Left lobe of liver (tissue), 2 donors: ENCODE measurements at regions not wholly inside any gene's neighbourhood (a gene's known extent, or its start where the extent isn't known, plus 50 kb on each side); places are given as distances from the start of the nearest gene placed in this dataset.
"Not testable (repeated sequence)": the region's sequence is repeated elsewhere in the genome, so short reads cannot be mapped to it uniquely, and the experiment has no call there.

Source experiments
- ATAC-seq: fragments of 200-7000 bp; cut with Tn5 transposase; one replicate; pipeline ENCODE4 v1.9.1; 2020; ENCODE audit warnings: mild to moderate bottlenecking, moderate library complexity
- DNase-seq: peaks from one replicate; pipeline ENCODE4 v3.0.0-alpha.2; 2020; ENCODE audit warnings: low spot score
- donor health status: DM: no; HTN: no; CAD: no; lungs with moderate emphysema.
- donor health status: DM: no; HTN: yes; CAD: no.

DNA sequence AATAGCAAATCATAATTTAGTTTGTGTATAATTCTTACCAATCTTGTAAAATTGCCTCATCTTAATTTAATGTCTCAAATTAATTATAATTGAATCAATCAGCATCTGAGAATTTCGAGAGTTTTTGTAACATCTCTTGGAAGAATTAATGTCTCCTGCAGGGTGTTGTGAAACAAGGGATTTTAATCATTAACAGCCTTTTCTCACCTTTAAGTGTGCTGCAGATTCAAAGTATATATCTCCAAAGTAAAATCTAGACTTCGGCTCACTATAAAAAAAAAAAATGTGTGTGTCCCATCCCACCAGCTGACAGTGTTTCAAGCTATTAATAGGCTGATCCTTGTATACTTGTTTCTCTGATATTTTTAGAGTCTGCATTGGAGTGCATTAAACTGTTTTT lies 603.1 kb downstream of the ETNK1 start:
- DNase-seq (no peak), ATAC-seq (no peak)

DNA sequence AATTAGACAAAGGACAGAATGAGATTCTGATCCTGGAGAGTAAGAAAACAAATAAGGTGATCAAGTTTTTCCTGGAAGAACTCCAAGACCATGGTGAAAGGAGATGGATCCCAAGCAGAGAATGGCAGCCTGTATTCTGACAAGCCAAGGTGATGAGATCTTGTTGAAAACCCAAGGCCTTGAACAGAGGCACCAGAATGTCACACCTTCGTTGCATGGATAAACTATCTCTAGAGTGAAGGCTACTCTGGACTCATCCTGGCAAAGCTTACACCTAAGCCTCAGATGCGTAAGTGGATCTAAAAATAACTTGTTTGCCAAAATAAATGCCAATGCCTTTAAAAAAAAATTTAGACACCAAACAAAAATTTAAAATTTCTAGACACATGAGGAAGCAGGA lies 605.9 kb downstream of the ETNK1 start:
- ATAC-seq (no peak), DNase-seq (no peak)

DNA sequence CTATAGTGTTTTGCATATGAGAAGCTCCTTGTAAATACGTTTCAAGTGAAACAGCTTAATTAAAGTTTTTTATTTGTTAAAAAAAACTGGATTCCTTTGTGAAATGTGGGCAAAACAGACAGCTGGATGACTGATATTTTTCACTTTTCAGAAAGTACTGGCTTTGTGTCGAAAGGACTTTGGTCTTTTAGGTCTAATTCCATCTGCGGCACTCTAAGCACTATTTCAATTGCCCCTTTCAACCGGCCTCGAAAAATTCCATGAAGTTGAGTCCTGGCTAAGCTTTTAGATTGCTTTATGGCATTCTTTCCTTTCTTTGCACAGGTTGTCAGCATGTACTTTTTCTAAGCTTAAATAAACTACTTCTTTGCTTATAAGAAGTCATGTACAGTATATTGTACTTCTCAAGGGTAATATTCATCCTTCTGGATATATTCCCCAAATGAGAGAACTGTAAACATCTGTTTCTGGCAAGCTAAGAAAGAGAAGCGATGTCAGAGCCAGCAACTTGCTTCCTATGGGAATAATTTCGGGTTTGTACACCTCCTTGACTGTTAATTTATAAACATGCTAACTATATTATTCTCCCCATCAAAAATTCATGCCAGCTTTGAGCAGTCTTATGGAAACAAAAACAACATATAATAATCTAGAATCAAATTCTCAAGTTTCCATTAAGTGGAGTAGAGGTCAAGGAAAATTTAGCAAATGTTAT lies 611.3 kb downstream of the ETNK1 start:
- DNase-seq: no peak
- no peak for ATAC-seq

DNA sequence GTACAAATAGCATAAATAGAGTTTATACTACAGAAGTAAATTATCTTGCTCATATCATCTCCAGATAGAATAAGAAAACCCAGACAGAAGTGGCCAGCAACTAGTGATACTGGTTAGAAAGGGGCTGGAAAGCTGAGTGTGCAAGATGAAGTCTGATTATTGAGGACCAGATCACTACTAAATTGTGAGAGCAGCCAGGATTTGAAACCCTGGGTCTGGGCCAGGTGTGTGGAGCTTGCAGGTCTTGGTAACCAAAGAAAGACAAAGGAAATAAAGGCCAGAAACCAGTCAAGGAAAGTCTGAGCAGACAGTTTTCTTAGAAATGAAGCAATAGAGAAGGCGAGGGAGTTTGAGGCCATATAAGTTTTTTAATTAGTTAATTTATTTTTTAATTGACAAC lies 611.8 kb downstream of the ETNK1 start:
- DNase-seq (no peak), ATAC-seq (no peak)

DNA sequence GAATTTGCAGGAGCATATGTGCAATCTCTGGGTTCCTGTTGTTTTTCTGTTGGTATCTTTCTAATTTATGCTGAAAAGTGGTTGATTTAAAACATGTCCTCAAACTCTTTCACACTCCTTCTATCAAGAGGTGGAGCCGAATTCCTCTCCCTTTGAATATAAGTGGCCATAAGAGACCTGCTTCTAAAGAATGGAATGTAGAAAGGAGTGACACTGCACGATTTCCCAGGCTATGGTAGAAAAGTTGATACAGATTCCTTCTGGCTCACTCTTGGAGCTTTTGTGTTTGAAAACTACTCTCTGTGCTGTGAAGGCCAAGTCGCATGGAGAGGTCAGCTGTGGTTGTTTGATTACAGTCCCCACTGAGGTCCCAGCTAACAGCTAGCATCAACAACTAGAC lies 613.2 kb downstream of the ETNK1 start:
- ATAC-seq: no peak
- DNase-seq: no peak

DNA sequence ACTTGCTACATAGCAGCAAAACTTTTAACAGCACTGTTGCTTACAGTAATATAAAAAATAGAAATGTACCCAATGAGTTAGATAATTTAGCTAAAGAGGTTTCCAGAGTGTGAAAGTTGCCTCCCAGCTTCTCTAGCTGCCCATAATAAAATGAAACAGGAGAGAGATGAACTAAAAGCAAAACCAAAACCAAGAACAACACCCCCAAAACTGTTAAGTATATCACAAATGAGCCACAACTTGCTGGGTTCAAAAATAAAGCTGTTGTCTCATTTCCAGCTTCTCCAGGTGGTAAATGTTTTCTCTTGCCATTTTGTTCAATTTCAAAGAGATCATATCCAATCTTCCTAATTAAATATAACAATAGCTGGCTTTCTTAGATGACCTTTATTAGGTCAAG lies 614.0 kb downstream of the ETNK1 start:
- DNase-seq: no peak
- ATAC-seq: no peak

DNA sequence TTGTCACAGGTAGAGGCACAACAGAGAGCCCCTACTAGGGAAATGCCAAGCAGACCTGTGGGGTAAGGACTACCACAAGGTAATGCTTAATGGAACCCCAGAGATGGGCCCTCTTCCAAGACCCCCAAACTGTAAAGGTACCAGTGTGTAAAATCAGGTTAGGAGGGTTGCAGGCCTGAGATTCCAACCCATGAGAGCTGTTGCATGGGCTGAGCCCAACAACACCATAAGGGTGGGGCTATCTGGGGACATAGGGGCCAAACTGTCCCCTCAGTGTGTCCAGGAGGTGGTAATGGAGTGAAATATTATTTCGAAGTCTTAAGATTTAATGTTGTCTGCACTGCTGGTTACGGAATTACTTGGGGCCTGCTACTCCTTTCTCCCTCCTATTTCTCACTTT lies 620.2 kb downstream of the ETNK1 start:
- ATAC-seq (no peak), DNase-seq (no peak)

DNA sequence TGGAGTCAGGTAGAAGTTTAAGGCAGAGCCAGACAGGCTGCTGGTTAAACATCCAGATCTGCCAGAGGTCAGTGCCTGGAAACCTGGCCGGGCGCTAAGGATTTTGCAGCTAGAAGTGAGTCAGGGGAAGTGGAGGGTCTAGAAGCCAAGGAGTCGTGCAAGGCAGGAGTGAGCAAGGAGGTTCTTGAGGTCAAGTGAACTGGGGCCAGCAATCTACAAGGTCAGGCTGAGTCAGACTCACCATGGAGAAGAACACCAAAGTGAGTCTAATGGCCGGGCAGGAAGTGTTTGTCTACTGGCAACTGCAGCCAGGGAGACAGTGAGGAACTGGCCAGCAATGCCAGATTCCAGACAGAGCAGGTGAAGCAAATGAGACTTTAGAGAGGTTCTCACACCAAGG lies 628.2 kb downstream of the ETNK1 start:
- DNase-seq (no peak), ATAC-seq (peak; percentile 51)

DNA sequence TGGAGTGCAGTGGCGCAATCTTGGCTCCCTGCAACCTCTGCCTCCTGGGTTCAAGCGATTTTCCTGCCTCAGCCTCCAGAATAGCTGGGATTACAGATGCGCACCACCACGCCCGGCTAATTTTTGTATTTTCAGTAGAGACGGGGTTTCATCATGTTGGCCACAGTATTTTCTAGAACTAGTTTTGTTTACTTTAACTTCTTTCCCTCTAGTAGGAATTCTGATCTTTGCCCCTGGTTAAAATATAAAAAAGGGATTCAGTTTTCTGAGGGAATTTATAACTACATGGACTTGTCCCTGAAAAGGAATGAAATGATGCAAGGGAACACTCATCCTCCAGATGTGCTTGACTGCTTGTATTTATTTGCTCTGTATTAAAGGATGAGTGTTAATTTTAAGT lies 628.9 kb downstream of the ETNK1 start:
- DNase-seq: not testable (repeated sequence)
- ATAC-seq: peak; percentile 57

DNA sequence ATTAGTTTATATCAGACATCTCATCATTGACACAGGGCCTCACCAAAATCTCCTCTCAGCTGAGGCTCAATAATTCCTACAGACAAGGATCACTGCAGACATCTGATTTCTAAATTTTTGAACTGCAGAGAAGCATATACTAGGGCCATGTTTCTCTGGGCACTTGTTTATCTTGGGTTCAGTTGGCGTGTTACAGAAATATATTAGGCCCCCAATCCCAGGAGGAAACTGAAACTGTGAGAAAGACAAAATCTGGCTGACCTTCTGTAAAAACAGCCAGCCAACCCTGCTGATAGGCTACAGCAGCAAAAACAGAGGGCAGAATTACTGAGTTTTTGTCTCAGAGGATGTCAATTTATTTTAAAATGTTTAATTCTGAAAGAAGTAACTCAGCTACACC lies 634.6 kb downstream of the ETNK1 start:
- no peak for ATAC-seq
- no peak for DNase-seq

DNA sequence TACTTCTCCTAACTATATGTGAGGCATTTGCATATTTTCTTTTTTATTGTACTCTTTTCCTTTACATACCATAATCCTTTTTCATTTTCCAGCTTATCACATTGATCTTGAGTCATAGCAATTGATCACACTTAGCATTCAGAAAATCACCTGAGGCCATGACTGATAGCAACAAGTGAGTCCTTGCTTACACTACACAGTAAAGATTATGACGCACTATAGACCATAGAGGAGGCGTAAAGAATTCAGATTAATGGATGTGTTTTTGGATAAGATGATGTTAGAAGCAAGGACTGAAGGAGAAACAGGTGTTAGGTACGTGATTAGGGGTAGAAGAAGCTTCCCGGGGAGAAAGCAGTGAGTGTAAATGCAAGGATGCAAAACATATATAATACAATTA lies 637.7 kb downstream of the ETNK1 start:
- no peak for ATAC-seq
- DNase-seq: no peak

DNA sequence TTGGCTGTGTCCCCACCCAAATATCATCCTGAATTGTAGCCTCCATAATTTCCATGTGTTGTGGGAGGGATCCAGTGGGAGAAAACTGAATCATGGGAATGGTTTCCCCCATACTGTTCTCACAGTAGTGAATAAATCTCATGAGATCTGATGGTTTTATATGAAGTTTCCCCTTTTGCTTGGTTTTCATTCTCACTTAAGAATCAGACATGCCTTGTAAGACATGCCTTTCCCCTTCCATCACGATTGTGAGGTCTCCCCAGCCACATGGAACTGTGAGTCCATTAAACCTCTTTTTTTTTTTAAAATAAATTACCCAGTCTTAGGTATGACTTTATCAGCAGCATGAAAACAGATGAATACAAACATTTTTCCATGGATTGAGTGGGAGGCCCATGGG lies 652.9 kb downstream of the ETNK1 start:
- DNase-seq (no peak), ATAC-seq (no peak)

DNA sequence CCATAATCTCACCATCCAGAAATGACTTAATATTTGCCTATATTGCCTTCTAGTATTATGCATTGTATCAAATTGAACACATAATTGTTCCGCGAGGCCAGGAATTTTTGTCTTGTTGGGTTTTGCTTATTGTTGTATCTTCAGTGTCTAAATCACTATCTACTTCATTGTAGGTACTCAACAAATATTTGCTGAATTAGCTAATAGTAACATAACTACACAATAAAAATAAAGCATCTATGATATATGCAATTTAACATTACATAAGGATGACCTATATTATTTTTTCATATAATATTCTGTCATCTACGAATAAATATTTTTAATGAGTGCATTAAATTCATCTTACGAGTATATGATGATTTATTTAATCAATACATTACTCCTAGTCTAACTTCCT lies 656.3 kb downstream of the ETNK1 start:
- no peak for DNase-seq
- ATAC-seq: no peak

DNA sequence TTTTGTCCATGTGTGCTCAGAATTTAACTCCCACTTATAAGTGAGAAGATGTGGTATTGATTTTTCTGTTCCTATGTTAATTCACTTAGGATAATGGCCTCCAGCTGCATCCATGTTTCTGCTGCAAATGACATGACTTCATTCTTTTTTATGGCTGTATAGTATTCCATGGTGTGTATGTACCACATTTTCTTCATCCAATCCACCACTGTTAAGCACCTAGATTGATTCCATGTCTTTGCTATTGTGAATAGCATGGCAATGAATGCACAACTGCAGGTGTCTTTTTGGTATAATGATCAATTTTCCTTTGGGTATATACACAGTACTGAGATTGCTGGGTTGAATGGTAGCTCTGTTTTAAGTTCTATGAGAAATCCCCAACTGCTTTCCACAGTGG lies 657.7 kb downstream of the ETNK1 start:
- no peak for DNase-seq
- ATAC-seq: no peak

DNA sequence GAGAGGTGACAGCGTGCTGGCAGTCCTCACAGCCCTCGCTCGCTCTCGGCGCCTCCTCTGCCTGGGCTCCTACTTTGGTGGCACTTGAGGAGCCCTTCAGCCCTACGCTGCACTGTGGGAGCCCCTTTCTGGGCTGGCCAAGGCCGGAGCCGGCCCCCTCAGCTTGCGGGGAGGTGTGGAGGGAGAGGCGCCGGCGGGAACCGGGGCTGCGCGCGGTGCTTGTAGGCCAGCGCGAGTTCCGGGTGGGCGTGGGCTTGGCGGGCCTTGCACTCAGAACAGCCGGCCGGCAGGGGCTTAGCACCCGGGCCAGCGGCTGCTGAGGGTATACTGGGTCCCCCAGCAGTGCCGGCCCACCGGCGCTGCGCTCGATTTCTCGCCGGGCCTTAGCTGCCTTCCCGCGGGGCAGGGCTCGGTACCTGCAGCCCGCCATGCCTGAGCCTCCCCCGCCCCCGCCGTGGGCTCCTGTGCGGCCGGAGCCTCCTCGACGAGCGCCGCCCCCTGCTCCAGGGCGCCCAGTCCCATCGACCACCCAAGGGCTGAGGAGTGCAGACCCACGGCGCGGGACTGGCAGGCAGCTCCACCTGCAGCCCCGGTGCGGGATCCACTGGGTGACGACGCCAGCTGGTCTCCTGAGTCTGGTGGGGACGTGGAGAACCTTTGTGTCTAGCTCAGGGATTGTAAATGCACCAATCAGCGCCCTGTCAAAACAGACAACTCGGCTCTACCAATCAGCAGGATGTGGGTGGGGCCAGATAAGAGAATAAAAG lies 661.0 kb downstream of the ETNK1 start:
- not testable (repeated sequence) for ATAC-seq, DNase-seq

DNA sequence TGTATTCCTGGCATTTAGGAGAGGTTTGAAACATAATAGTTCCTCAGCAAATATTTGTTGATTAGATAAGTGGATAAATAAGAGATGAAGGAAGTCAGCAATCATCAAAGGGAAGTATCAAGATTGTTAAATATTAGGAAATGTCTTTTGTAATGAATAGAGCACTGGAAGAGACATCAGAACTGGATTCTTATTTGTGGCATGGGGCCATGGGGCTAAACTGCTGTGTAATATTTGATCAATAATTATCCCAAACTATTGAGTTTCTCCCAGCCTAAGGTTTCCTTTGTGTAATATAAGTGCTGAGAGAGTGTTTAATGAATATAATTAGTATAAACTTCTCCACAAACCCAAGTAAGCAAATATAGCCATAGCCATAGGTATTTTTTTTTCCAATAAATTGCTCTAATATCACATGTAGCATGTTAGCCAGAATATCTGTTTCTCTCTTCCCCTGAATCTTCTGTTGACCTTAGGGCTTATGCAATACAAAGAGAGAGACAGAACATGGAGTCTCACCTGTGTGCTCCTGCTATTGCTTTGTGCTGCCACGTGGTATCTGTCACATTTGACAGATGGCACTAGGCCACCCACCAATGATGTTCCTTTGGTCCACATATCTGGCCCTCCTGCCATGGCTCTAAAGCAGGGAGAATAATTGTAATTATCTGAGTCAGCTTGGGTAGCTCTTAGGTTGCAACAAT lies 658.7 kb downstream of the SOX5 start:
- DNase-seq: no peak
- ATAC-seq: peak; percentile 72

DNA sequence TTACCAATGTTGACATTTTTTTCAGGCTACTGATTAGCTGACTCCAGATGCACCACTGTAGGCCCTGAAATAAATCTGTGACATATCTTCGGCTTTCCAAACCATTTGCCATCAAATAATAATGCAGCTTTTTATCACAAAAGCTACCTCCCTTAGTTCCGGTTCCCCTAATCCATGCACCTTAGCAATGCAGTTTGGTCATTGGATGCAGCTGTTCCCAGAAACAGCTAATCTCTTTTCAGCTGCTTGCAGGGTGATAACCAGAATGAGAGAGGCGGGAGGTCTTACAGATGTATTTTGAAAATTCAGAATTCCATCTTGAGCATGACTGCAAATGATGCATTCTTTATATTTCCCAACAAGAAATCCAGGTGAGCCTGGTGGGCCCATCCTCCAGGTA lies 646.2 kb downstream of the SOX5 start:
- ATAC-seq: no peak

DNA sequence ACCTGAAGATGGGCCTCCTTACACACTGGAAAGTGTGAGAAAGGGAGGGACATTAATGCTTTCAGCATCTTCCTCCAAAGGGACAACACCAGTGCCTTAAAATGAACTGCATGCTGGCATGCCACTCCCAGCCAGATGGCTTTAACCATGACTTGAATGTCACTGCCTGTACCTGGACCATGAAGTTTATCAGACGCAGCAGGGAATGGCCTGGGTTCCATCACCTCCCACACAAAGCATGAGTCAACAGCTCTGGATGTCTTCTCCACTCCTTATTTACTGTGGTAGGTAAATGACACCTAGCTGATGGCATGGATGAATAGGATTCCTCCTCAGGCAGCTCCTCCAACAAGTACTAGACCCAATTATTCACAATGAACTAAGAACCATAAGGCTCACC lies 645.6 kb downstream of the SOX5 start:
- DNase-seq (no peak), ATAC-seq (no peak)

More for the DNA sequence above, 646.2 kb downstream of the SOX5 start:
- DNase-seq: no peak

DNA sequence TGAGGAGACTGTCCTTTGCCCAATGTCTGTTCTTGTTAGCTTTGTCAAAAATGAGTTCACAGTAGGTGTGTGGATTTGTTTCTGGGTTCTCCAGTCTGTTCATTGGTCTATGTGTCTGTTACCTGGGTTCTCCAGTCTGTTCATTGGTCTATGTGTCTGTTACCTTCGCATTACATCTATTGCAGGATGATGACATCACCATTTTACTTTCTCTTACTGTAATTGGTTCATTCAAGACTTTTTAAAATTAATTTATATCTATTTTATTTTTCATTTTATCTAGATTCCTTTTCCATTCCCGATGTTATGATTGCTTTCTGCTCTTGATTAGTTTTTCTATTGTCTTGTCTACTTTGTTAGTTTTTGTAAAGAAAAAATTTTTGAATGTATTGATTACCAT lies 615.5 kb downstream of the SOX5 start:
- no peak for DNase-seq
- no peak for ATAC-seq

DNA sequence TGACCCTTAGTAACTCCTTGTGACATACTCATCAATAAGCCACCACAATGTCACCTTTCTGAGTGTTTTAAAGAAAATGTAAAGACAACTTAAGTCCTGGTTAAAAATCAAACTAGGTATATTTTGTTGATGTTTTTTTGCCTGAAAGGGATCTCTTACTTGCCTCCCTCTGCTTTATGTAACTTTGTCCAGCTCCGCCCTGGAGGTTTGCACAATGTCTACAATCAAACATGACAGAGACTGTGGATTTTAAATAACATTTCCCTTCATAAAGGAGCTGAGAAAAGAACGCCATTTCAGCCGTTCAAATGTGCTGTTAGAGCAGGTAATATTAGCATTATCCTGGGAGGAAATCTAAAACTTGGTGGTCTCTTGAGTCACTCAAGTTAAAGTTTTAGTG lies 613.9 kb downstream of the SOX5 start:
- DNase-seq (no peak), ATAC-seq (peak; percentile 86)

DNA sequence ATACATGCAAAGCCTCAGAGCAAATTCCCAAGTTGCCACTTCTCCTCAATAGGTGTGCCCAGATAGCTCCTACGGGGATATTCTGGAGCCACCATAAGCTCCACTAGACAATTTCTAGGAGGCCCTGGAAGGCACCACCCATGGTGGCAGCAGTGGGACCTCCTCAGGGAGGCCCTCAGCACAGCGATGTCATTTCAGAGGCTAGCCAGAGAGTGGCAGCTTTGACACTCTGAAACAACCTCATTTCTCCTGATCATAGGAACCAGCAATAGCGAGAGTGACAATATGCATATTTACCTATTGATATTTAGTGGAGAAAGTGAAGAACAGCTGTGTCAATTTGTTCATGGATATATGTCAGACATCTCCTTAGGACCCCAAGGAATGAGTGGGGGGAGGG lies 612.3 kb downstream of the SOX5 start:
- DNase-seq (no peak), ATAC-seq (peak; percentile 34)

DNA sequence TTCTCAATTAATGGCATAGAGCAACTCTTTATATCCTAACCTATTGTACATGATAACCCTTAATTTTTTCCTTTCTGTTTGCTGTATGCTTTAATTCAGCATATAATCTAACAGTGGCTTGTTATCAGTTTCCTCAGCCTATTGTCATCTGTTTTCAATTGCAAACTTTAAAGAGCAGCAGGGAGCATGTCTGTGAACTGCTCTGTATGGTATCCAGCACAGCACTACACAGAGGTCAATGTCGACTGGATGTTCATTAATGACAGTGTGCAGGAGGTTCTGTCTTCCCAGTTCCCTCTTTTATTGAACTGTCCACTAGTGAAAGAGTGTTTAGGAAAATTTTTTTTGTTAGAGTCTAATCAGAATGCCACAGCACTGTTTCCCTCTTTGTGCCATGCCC lies 609.1 kb downstream of the SOX5 start:
- DNase-seq: no peak
- ATAC-seq: peak; percentile 72
